A673 (cell line): ENCODE measurements at regions not wholly inside any gene's neighbourhood (a gene's known extent, or its start where the extent isn't known, plus 50 kb on each side); places are given as distances from the start of the nearest gene placed in this dataset.

ENCODE experiments used
- CTCF ChIP-seq: fragments of 300-800, 200-600 bp; sonication (generic); conservative IDR thresholded peaks from 2 replicates; pipeline ENCODE4 v1.5.1; 2017; ENCODE audit warnings: low read depth, mild to moderate bottlenecking, antibody characterized with exemption, low read length, moderate library complexity, mixed read lengths
- EZH2 ChIP-seq: fragments of 200-600 bp; sonication (generic); IDR thresholded peaks from 2 replicates; pipeline ENCODE4 v1.6.1; 2017; ENCODE audit warnings: borderline replicate concordance, low read depth, mild to moderate bottlenecking, mixed read lengths, antibody characterized with exemption, low read length; ENCODE audit not compliant: poor library complexity, severe bottlenecking

- no peak for TF ChIP-seq CTCF
- TF ChIP-seq EZH2 = no peak
These were observed 158.3 kb upstream of the MEF2C start for GRCh38 chr5:89041249-89041779.
